ENCODE measurements at regions not wholly inside any gene's neighbourhood (a gene's known extent, or its start where the extent isn't known, plus 50 kb on each side); places are given as distances from the start of the nearest gene placed in this dataset.

- Histone ChIP-seq H2BK20ac (ENCODE audit: low read depth, low read length, poor library complexity, severe bottlenecking) (no peak overlapping the region), H3T11ph (ENCODE audit: low read length) (no peak overlapping the region), H3K27me3 (ENCODE audit: insufficient read depth, low read length) (no peaks in the 10 kb centered on the region), H3K79me1 (ENCODE audit: insufficient read depth, low read depth, low read length, poor library complexity, severe bottlenecking) (no peaks in the 10 kb centered on the region), H3K27ac (ENCODE audit: insufficient read length, low read depth, low read length) (no peak overlapping the region), H3K23me2 (ENCODE audit: insufficient read length, low read depth, low read length, poor library complexity, severe bottlenecking) (no peaks in the 10 kb centered on the region), H2BK15ac (ENCODE audit: low read depth, low read length) (no peak overlapping the region), H3K79me2 (ENCODE audit: insufficient read depth, low read length) (no peaks in the 10 kb centered on the region), H3K4ac (ENCODE audit: low read depth, low read length) (no peak overlapping the region), H3K9me3 (ENCODE audit: control insufficient read depth, low read depth, low read length) (no peaks in the 10 kb centered on the region), H2BK5ac (ENCODE audit: insufficient read length, low read length) (no peak overlapping the region), H3K18ac (ENCODE audit: insufficient read length, low read depth, low read length) (no peak overlapping the region), H4K5ac (ENCODE audit: insufficient read length, low read depth, low read length) (no peak overlapping the region), H3K9ac (ENCODE audit: extremely low read depth, insufficient read length, low read length) (no peak overlapping the region), H4K20me1 (ENCODE audit: control insufficient read depth, insufficient read depth, insufficient read length) (no peaks in the 10 kb centered on the region), H4K8ac (replicated peaks; ENCODE audit: insufficient read length, low read depth, low read length) (no peak overlapping the region), H3K4me2 (ENCODE audit: insufficient read depth, insufficient read length, low read length) (no peak overlapping the region), H2AFZ (ENCODE audit: low read length) (no peak overlapping the region), H3K4me1 (ENCODE audit: insufficient read depth, low read length) (no peaks in the 10 kb centered on the region), H2BK120ac (ENCODE audit: low read depth, low read length, poor library complexity, severe bottlenecking) (no peak overlapping the region), H4K91ac (ENCODE audit: insufficient read length, low read depth, low read length) (no peak overlapping the region), H2BK12ac (ENCODE audit: insufficient read length, low read depth, low read length) (no peak overlapping the region), H3K23ac (ENCODE audit: insufficient read length, low read depth, low read length) (no peak overlapping the region), H2AK5ac (ENCODE audit: insufficient read length, low read length) (no peak overlapping the region), H3K56ac (ENCODE audit: insufficient read length, low read depth, low read length) (no peak overlapping the region), H3K14ac (ENCODE audit: insufficient read depth, low read length) (no peak overlapping the region)
- Mint-ChIP-seq H3K27ac (no peak overlapping the region), H3K9me3 (no peaks in the 10 kb centered on the region), H3K36me3 (ENCODE audit: insufficient read depth in 1 of 3, low read depth in 3 of 3) (no peaks in the 10 kb centered on the region; a peak in 1 of 7 replicates), H3K4me1 (peaks cover 2 to 5% of the 10 kb centered on the region in 2 experiments; a peak in 2 of 4 replicates), H3K27me3 (ENCODE audit: low read depth) (no peaks in the 10 kb centered on the region; the same call in 1 of the 2 replicates), H3K4me3 (no peak overlapping the region)
- no peak for DNase-seq
- no CpG with 5 or more reads among the region's 3 CpGs for WGBS (ENCODE audit: extremely low coverage, insufficient read length, low lambda C conversion rate)
- TF ChIP-seq CTCF (conservative IDR thresholded peaks at IDR 0.05) = no peak
Observed at GRCh38 chr6:137754366-137754765, 112.7 kb upstream of the TNFAIP3 start.

Data from H9 (cell line).